Mammary epithelial cell (primary cell): ENCODE measurements at regions not wholly inside any gene's neighbourhood (a gene's known extent, or its start where the extent isn't known, plus 50 kb on each side); places are given as distances from the start of the nearest gene placed in this dataset.

Experiments
- EZH2 ChIP-seq: IDR thresholded peaks from 2 replicates; pipeline ENCODE4 v1.6.1; 2012; ENCODE audit warnings: low read length, inconsistent platforms, borderline replicate concordance
- TF ChIP-seq, protein P1 (sequence below), 2 donors: IDR thresholded peaks in 1 of 2; conservative IDR thresholded peaks in 1 of 2; 2 replicates each; pipeline ENCODE4 v1.5.1; 2011 to 2012; ENCODE audit warnings: inconsistent platforms in 2 of 2, low read length in 2 of 2, mild to moderate bottlenecking in 2 of 2, control low read depth in 1 of 2, low read depth in 1 of 2; ENCODE audit not compliant: insufficient read depth in 1 of 2; ENCODE audit errors: extremely low read depth in 1 of 2

GRCh38 chr4:128463006-128463405 lies 175.4 kb upstream of the PGRMC2 start:
- TF ChIP-seq, protein P1, sequence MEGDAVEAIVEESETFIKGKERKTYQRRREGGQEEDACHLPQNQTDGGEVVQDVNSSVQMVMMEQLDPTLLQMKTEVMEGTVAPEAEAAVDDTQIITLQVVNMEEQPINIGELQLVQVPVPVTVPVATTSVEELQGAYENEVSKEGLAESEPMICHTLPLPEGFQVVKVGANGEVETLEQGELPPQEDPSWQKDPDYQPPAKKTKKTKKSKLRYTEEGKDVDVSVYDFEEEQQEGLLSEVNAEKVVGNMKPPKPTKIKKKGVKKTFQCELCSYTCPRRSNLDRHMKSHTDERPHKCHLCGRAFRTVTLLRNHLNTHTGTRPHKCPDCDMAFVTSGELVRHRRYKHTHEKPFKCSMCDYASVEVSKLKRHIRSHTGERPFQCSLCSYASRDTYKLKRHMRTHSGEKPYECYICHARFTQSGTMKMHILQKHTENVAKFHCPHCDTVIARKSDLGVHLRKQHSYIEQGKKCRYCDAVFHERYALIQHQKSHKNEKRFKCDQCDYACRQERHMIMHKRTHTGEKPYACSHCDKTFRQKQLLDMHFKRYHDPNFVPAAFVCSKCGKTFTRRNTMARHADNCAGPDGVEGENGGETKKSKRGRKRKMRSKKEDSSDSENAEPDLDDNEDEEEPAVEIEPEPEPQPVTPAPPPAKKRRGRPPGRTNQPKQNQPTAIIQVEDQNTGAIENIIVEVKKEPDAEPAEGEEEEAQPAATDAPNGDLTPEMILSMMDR (conservative IDR thresholded peaks at IDR 0.05 in 1 of 2, IDR thresholded peaks at IDR 0.05 in 1 of 2; ENCODE audit: extremely low read depth in 1 of 2, insufficient read depth in 1 of 2, low read depth in 1 of 2, low read length in 2 of 2) = no peak
- TF ChIP-seq EZH2 = no peak
